ENCODE measurements at regions not wholly inside any gene's neighbourhood (a gene's known extent, or its start where the extent isn't known, plus 50 kb on each side); places are given as distances from the start of the nearest gene placed in this dataset.

GRCh38 chr13:20351281-20352022, 119.3 kb upstream of the GJB6 start:
- DNase-seq = peak; percentile 96

DNA sequence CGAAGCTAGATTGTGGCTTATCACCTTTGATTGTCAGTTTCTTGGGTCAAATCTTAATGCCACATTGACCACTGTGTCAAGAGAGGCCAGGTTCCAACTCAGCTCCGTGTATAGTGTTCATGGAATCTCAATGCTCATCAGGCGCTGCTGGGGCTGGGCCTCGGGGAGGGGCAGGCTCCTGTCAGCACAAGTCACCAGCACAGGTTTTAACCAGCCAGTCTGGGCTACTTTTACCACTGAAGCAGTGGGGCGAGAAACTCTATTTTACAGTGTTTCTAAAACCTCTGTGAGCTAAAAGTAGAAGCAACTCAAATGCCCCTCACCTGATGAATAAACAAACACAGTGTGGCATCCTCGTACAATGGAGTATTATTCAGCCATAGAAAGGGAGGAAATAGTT, 118.7 kb upstream of the GJB6 start:
- DNase-seq = no peak

DNA sequence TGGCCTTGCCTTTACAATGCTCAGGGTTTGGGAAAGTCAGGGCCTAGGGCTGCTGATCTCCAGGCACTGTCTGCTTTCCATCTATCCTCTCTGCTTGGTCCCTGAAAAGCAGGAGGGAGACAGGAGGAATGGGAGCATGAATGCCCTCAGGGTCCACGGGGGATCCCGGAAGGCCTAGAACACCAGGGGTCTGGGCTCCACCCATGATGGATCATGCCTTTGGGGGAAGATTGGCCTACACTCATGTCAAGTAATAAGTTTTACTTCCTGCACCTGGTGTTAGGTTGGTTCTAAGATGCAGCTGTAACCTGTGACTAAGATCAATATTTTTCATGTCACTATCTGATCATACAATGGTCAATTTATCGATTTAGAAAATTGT, 118.3 kb upstream of the GJB6 start:
- DNase-seq = no peak

- no peak for DNase-seq
These were observed 117.7 kb upstream of the GJB6 start for GRCh38 chr13:20349564-20350381.

DNA sequence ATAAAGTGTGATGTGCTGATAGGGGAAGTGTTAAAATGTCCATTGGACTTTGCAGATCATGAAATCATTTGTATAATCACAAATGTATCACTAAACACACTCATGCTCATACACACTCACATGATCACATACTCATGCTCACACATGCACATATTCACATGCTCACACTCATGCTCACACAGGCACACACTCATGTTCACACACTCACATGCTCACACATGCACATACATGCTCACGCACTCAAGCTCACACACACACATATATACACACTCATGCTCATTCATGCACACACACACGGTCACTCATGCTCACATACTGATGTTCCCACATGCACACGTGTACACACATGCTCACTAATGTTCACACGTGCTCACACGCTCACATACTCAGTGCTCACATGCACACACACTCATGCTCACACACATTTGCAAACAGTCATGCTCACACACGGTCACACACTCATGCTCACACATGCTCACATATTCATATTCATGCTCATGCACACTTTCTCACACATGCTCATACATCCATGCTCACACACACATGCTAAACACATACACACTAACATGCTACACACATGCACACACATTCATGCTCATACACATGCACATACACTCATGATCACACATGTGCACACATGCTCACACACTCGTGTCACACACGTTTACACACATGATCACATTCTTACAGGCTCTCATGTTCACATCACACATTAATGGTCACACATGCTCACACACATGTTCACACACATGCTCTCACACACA, 116.7 kb upstream of the GJB6 start:
- DNase-seq = no peak

DNA sequence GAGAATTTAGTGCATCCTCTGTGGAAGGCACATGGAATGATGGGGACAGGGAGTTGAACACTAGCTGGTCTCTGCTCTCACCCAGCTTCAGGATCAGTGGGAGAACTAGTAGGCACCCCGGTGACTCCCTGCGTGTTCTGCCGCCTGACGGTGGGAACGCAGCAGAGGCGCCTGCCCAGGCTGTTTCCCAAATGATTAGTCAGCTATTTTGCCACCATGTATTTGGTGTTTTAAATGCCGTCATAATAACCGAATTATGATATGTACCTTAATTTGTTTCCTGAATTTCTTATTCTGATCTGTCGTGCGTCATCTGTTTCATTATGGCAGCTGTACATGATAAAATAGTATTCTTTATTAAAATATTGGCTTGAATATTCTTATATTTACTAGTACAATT, 115.9 kb upstream of the GJB6 start:
- DNase-seq = no peak

DNA sequence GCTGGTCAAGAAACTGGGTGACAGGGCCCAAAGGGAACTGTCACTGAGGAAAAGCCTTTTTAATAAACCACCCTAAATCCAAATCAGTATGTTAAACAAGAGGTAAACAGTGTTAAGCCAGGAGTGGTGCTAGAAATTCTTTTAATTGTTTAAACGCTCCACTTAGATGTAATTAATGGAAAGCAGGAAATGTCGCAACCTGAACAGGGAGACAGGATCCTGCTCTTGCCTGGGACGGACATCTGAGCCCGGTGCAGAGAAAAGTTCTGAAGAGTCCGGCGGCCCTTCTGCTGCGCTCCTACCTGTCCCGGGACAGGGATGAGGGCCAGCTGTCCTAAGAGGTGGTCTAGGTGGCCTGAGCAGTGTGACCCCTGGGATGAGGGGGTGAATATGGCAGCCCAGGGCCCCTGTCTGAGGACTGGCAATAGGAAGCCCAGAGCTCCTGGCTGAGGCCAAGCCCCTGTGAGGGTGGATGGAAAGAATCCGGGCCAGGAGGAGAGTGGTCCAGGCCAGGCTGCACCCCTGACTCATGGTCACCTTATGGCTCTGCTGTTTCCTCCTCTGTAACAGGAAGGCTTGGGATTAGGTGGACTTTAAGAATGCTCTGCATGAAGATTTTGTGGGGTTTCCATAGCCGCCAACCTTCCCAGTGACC, 112.8 kb upstream of the GJB6 start:
- no peak for DNase-seq

DNA sequence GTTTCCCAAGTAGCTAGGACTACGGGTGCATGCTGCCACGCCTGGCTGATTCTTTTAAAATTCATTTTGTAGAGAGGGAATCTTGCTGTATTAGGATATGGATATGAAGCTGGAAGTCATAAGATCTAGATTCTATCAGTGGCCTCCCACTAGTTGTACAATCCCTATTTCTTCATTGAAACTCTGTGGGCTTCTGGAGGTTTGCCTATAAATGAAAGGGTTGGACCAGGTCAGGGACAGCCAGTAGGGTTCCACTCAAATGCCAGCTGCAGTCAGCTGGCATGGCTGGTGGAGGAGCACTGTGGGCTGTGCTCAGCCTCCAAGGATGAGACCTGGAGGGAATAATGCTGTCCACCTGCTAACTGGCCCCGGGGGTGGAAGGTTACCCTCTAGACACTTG, 110.2 kb upstream of the GJB6 start:
- no peak for DNase-seq

DNA sequence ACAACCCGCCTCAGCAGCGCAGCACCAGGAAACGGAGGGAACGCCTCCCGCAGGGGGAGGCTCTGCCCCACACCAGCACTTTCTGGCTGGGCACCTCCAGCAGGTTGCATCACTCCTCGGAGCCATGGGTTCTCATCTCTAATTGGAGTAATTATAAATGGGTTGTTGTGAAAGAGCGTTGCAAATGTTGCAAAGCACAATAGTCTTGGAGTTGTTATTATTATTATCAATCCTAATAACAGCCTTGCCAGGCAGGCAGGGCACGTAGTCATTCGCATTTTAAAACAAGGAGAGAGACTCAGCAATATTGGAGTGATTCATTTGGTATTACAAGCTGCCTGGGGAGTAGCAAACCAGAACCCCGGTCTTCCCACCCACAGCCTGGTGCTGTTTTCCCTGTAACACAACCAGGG, 108.6 kb upstream of the GJB6 start:
- DNase-seq = peak; percentile 33

GRCh38 chr13:20340136-20340758, 108.1 kb upstream of the GJB6 start:
- no peak for DNase-seq

GRCh38 chr13:20337884-20338551, 105.9 kb upstream of the GJB6 start:
- no peak for DNase-seq

DNA sequence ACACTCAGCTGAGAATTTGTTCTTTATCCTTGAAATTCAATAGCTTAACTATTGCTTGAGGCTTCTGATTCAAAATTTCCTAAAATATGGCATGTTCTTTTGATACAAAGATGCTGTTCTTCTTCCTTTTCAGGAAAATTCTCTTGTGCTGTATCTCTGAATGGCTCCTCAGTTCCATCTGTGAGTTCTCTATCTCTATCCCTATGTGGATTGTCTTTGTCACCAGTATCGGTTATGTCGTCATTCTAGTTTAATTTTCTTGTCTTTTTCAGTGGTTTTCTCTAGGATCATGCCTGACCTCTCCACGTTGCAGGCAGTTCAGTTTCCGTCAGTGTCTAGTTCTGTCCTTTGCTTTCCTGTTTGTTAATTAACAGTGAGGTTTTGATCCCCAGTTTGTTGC, 104.6 kb upstream of the GJB6 start:
- DNase-seq = no peak

- DNase-seq = no peak
These were observed 102.2 kb upstream of the GJB6 start for GRCh38 chr13:20334309-20334708.

DNA sequence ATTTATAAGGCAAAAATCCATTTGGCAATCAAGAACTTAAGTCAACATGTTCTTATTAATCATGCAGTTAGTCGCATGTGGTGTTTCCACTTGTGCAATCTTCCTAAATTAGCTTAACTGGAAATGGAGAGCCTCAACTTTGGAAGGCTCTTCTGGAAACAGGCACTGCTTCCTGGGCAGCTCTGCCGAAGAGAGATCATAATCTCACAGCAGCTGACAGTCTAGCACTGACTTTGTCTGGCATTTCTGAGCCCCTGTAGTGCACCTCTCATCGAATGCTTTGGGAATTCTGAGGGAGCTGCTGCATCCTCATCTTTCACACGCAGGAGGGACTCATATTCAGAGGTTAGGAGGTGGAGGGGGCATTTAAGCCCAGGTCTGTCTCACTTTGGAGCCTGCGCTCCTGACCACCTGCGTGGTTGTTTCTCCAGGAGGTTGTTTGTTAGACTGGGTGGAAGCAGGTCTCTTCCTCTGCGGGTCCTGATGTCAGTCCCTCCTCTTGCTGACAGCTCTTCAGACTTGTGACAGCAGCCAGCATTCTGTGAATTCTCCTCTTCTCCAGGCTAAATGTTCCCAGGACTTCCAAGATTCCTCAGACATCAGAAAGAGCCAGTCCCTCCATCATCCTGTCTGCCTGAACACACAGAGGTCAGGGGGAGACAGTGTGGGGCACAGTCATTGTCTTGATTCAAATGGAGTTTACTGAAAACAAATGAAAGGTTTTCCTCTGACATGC, 100.4 kb upstream of the GJB6 start:
- DNase-seq = peak; percentile 67

DNA sequence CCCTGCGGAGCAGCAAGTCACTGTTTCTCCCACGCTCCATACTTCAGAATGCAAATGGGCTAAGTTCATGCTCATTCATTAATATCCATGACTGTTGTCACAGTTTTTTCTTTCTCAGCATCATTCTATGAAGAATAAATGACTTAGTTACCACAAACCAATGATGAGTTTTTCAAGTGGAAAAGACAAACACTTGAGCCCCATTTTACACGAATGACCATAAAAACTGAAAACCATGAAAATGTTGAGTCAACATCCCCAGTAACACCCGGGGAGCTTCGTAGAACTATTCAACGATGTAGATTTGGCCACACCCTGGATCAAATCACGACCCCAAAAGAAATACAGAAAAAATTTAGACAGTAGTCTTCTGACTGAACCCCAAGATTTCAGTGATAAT, 99.8 kb upstream of the GJB6 start:
- no peak for DNase-seq

GRCh38 chr13:20331419-20331818, 99.3 kb upstream of the GJB6 start:
- DNase-seq = no peak

- DNase-seq = no peak
These were observed 94.7 kb upstream of the GJB6 start for GRCh38 chr13:20326809-20327208.

DNA sequence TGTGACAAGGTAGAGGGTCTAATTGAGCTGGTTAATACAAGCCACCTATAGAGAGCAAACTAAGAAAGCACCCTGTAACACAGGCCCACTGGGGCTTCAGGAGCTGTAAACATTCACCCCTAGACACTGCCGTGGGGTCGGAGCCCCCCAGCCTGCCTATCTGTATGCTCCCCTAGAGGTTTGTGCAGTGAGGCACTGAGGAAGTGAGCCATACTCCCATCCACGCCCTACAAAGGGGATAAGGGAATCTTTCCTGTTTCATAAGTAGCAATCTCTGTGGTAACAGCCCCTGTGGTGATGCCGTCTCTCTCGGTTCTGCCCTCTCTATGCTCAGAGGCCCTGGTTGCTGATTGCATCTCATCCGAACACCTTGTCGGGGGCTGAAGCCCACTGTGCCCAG, 94.2 kb upstream of the GJB6 start:
- no peak for DNase-seq

GRCh38 chr13:20320885-20321284, 88.8 kb upstream of the GJB6 start:
- no peak for DNase-seq

DNA sequence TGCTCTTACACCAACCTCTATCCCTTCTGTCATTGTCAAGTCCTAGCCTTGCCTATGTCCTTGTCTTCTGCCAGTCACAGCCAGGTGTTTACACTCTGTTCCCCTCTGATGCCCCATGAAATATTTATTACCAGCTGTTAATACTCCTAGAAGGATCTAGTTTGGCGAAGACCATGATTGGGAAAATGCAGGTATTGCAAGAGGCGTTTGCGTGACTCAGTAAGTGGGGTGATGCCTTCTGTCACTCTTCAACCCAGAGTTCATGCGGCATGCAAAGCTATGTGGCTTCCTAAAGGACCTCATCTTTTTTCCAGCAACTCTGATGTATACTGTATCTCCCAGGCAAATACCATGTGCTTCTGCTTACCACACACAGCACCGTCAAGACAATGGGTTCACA, 81.8 kb upstream of the GJB6 start:
- DNase-seq = no peak

- DNase-seq = no peak
These were observed 80.2 kb upstream of the GJB6 start for GRCh38 chr13:20312292-20312691.

Measured in fibroblast of skin of right quadriceps (primary cell).